ENCODE measurements at regions not wholly inside any gene's neighbourhood (a gene's known extent, or its start where the extent isn't known, plus 50 kb on each side); places are given as distances from the start of the nearest gene placed in this dataset.

GRCh38 chr5:34545164-34545563 is 111.0 kb upstream of the RAI14 start:
- no peak for DNase-seq (ENCODE audit: insufficient read length, low spot score)
- FAIRE-seq: no peak
- no peak for TF ChIP-seq CTCF (IDR thresholded peaks at IDR 0.05; ENCODE audit: insufficient read depth, missing control alignments)

- DNase-seq (ENCODE audit: insufficient read length, low spot score) (no peak), FAIRE-seq (no peak)
- TF ChIP-seq CTCF (IDR thresholded peaks at IDR 0.05; ENCODE audit: insufficient read depth, missing control alignments): no peak
Observed at GRCh38 chr5:34545626-34546025, 110.5 kb upstream of the RAI14 start.

- DNase-seq (ENCODE audit: insufficient read length, low spot score) (no peak), FAIRE-seq (no peak)
- TF ChIP-seq CTCF (IDR thresholded peaks at IDR 0.05; ENCODE audit: insufficient read depth, missing control alignments): no peak
Observed at GRCh38 chr5:34547300-34548085, 108.6 kb upstream of the RAI14 start.

- FAIRE-seq (no peak), DNase-seq (ENCODE audit: insufficient read length, low spot score) (no peak)
- TF ChIP-seq CTCF (IDR thresholded peaks at IDR 0.05; ENCODE audit: insufficient read depth, missing control alignments): no peak
Observed at GRCh38 chr5:34548086-34548403, 108.1 kb upstream of the RAI14 start.

- no peak for TF ChIP-seq CTCF (IDR thresholded peaks at IDR 0.05; ENCODE audit: insufficient read depth, missing control alignments)
- FAIRE-seq (no peak), DNase-seq (ENCODE audit: insufficient read length, low spot score) (no peak)
Observed at GRCh38 chr5:34550247-34550646, 105.9 kb upstream of the RAI14 start.

- FAIRE-seq (no peak), DNase-seq (ENCODE audit: insufficient read length, low spot score) (no peak)
- TF ChIP-seq CTCF (IDR thresholded peaks at IDR 0.05; ENCODE audit: insufficient read depth, missing control alignments): no peak
Observed at GRCh38 chr5:34550964-34551363, 105.2 kb upstream of the RAI14 start.

- no peak for TF ChIP-seq CTCF (IDR thresholded peaks at IDR 0.05; ENCODE audit: insufficient read depth, missing control alignments)
Observed at GRCh38 chr5:34551911-34552433, 104.2 kb upstream of the RAI14 start.

More at GRCh38 chr5:34551911-34552433, 104.2 kb upstream of the RAI14 start:
- no peak for FAIRE-seq
- no peak for DNase-seq (ENCODE audit: insufficient read length, low spot score)
